HG02763 (cell line): ENCODE measurements at regions not wholly inside any gene's neighbourhood (a gene's known extent, or its start where the extent isn't known, plus 50 kb on each side); places are given as distances from the start of the nearest gene placed in this dataset.
"Not testable (repeated sequence)": the region's sequence is repeated elsewhere in the genome, so short reads cannot be mapped to it uniquely, and the experiment has no call there.

Experiments
- ATAC-seq: cut with Tn5 transposase; IDR thresholded peaks from one replicate; pipeline ENCODE4 v1.9.1; 2021; ENCODE audit warnings: mild to moderate bottlenecking, moderate library complexity; ENCODE audit not compliant: unreplicated experiment

DNA sequence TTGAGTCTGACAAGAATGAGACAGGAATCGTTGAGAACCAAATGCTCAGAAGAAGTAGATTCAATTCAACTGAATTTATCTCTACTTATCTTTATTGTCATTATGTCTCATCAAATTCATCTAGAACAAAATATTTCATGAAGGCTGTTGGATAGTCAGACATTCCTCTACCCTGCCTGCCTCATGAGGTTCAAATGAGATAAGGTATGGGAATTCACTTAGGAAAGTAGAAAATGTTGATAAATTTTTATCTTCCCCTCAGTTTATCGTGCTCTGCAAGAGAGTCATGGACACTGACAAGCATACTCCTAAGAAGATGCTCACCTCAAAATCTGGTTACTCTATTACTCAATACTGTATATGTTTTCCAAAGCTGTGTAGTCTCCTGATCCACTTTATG lies 149.7 kb upstream of the CDIN1 start:
- no peak for ATAC-seq

DNA sequence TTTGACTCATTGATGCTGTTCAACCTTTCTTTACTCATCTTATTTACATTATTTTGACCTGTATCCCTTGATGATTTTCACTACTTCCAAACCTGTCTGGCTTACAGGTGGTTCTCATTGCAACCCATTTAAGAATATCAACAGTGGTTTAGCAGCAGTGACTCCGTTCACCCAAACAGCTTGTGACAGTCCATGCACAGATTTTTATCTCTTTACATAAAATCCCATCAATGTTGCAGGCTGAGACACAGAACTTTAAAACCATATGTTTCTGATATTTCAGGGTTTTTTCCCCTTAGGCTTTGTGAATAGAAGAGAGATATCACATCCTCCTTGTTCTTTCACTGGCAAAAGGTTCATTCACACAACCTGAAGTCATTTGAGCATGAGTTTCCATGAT lies 149.1 kb upstream of the CDIN1 start:
- no peak for ATAC-seq

- ATAC-seq: no peak
Observed at GRCh38 chr15:36430726-36431265, 148.6 kb upstream of the CDIN1 start.

GRCh38 chr15:36432161-36432560 lies 147.3 kb upstream of the CDIN1 start:
- ATAC-seq: no peak

GRCh38 chr15:36434177-36434576 lies 145.2 kb upstream of the CDIN1 start:
- ATAC-seq: no peak

DNA sequence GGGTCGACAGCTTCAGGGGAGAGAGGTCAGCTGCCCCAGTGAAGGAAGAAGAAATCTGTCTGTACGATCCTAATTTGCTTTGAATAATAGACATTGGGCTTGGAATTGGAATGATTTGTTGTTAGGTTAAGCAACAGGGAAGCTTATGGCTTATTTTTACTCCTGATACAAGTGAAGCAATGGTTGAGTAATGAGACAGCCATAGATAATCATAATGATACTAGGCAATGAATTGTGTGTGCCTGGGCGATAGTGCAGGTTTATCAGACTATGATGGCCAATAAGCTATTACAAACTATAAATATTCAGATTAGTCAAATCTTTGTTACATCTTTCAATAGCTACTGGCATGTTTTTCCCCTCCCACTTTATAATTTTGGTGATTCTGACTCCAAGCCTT lies 140.9 kb upstream of the CDIN1 start:
- no peak for ATAC-seq

DNA sequence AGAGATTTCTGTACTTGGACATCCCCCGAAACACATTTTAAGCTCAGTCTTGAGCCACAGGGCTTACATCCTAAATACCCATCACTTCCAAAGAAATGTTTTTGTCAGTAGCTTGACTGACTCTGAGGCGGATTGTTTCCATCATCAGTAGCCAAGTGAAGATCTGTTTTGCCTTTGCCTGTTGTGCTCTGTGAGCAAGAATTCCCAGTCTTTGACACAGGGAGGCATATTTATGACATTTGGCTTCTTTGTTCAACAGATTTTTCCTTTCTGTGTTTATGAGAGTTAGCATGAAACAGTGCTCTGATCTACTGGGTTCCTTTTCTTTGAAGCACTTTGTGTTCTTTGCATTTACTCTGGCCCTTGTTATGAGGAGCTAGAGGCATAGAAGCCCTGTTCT lies 132.1 kb upstream of the CDIN1 start:
- no peak for ATAC-seq

- no peak for ATAC-seq
Observed at GRCh38 chr15:36448418-36448817, 131.0 kb upstream of the CDIN1 start.

- ATAC-seq: no peak
Observed at GRCh38 chr15:36449084-36449661, 130.3 kb upstream of the CDIN1 start.

DNA sequence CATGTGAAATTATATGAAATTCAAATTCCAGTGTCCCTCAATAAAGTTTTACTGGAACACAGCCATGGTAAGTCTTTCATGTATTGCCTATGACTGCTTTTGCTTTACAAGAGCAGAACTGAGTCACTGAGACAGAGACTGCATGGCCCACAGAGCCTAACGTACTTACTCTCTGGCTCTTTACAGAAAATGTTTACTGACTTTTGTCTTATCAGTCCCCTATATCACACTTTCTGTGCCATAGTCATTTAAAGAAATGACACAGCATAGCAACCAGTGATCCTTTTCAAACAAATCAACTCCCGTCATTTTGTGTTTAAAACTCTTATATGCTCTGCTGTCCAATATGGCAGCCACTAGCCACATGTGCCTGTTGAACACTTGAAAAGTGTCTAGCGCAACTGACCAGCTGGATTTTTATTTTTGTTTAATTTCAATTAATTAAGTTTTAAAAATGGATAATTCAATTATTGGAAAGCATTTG lies 129.7 kb upstream of the CDIN1 start:
- ATAC-seq: no peak

GRCh38 chr15:36454244-36454643 lies 125.2 kb upstream of the CDIN1 start:
- ATAC-seq: not testable (repeated sequence)

DNA sequence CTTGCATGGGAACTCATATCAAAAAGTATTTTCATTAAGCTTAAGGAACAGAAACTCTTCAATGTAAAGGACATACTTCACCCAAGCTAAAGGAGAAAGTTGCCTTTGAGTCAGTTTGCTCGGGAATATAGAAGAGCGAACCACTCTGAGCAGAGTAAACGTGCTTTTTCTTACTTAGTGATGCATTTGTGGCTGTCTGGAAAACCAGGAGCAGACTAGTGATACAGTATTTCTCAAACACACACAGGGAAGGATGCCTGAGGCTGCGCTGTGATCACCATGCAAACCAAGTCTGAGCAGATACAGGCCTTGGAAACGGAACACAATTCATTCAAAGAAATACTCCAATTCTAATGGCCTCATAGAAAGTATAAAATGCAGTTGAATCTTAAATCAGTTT lies 121.0 kb upstream of the CDIN1 start:
- ATAC-seq: no peak

- no peak for ATAC-seq
Observed at GRCh38 chr15:36465304-36465703, 114.1 kb upstream of the CDIN1 start.

DNA sequence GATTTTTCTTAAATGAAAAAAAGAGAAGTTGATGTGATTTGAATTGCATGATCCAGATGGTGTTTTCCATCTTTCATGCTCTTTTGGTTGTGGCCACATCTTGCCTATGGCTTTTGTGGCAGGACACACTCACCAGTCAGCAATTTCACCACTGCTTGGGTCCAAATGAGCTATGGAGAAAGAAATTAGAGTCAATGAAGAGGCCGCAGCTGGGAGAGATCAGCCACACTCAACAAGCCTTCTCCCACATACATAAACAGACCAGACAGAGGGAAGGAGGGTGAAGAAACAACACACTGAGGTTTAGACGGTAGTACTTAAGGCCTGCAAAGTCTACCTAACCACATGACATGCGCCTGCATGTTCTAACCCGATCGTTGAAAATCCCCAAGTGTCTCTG lies 110.7 kb upstream of the CDIN1 start:
- no peak for ATAC-seq

- ATAC-seq: no peak
Observed at GRCh38 chr15:36469311-36469966, 110.0 kb upstream of the CDIN1 start.

GRCh38 chr15:36472672-36473071 lies 106.8 kb upstream of the CDIN1 start:
- ATAC-seq: no peak

DNA sequence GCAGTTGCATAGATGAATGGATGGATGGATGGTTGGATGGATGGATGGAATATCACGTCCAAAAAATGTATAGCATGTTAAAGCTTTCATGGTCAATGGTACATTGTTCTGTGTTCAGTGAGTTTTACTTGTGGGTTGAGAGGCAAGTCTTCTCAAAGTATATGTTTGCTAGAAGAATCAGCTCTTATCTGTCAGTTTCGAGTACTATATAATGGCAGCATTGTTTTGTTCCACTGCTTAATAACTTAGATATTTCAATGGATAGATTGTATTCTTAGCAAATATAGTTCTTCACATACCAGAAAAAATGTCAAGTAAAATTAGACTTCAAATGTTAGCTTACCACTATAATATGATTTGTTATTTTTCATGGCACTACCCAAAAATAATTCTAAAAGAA lies 100.9 kb upstream of the CDIN1 start:
- no peak for ATAC-seq

- ATAC-seq: no peak
Observed at GRCh38 chr15:36479200-36479896, 100.1 kb upstream of the CDIN1 start.

GRCh38 chr15:36481156-36481555 lies 98.3 kb upstream of the CDIN1 start:
- no peak for ATAC-seq

DNA sequence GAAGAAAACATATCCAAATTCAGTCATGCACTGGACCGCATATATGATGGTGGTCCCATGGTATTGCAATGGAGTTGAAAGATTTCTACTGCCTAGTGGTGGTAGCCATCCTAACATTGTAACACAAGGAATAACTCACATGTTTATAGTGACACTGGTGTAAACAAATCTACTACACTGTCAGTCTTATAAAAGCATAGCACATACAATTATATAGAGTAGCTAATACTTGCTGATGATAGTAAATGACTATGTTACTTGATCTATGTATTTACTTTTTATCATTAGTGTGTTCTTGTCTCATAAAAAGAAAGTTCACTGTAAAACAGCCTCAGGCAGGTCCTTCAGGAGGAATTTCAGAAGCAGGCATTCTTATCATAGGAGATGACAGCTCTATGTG lies 96.0 kb upstream of the CDIN1 start:
- ATAC-seq: no peak

GRCh38 chr15:36484038-36484778 lies 95.2 kb upstream of the CDIN1 start:
- ATAC-seq: no peak
